MG63 (cell line): ENCODE measurements at regions not wholly inside any gene's neighbourhood (a gene's known extent, or its start where the extent isn't known, plus 50 kb on each side); places are given as distances from the start of the nearest gene placed in this dataset.
"Not testable (repeated sequence)": the region's sequence is repeated elsewhere in the genome, so short reads cannot be mapped to it uniquely, and the experiment has no call there.

Experiments used
- DNase-seq: peaks from one replicate; pipeline ENCODE4 v3.0.0-alpha.2; 2020
- H3K27me3 ChIP-seq: fragments of 250-450 bp; sonication (Bioruptor Pico); 2 replicates; pipeline ENCODE4 v1.5.1; 2020; ENCODE audit warnings: mild to moderate bottlenecking, moderate library complexity
- H3K36me3 ChIP-seq: fragments of 250-450 bp; sonication (Bioruptor Pico); 2 replicates; pipeline ENCODE4 v1.5.1; 2020; ENCODE audit warnings: mild to moderate bottlenecking, moderate library complexity
- H3K4me3 ChIP-seq: fragments of 250-450 bp; sonication (Bioruptor Pico); 2 replicates; pipeline ENCODE4 v1.5.1; 2020; ENCODE audit warnings: mild to moderate bottlenecking, moderate library complexity
- H3K9me3 ChIP-seq: fragments of 250-450 bp; sonication (Bioruptor Pico); 2 replicates; pipeline ENCODE4 v1.5.1; 2020; ENCODE audit warnings: mild to moderate bottlenecking, moderate library complexity

GRCh38 chr2:4244422-4244821 is 541.0 kb downstream of the DCDC2C start:
- H3K9me3 ChIP-seq, H3K27me3 ChIP-seq, H3K4me3 ChIP-seq, DNase-seq, H3K36me3 ChIP-seq: not testable (repeated sequence)

GRCh38 chr2:4246364-4247131 is 543.2 kb downstream of the DCDC2C start:
- H3K36me3 ChIP-seq: no peaks in the 10 kb centered on the region
- H3K4me3 ChIP-seq: no peak overlapping the region
- DNase-seq: no peak
- H3K27me3 ChIP-seq: no peaks in the 10 kb centered on the region
- no peaks in the 10 kb centered on the region for H3K9me3 ChIP-seq

- Histone ChIP-seq H3K36me3 (no peaks in the 10 kb centered on the region), H3K9me3 (no peaks in the 10 kb centered on the region), H3K4me3 (no peak overlapping the region), H3K27me3 (no peaks in the 10 kb centered on the region)
- no peak for DNase-seq
These were observed 544.4 kb downstream of the DCDC2C start for GRCh38 chr2:4247791-4248190.

- no peaks in the 10 kb centered on the region for H3K27me3 ChIP-seq
- H3K4me3 ChIP-seq: no peak overlapping the region
- H3K9me3 ChIP-seq: no peaks in the 10 kb centered on the region
- DNase-seq: no peak
- no peaks in the 10 kb centered on the region for H3K36me3 ChIP-seq
These were observed 552.1 kb downstream of the DCDC2C start for GRCh38 chr2:4255491-4255890.

GRCh38 chr2:4256351-4256750 is 553.0 kb downstream of the DCDC2C start:
- H3K4me3 ChIP-seq: no peak overlapping the region
- H3K27me3 ChIP-seq: no peaks in the 10 kb centered on the region
- H3K36me3 ChIP-seq: no peaks in the 10 kb centered on the region
- no peaks in the 10 kb centered on the region for H3K9me3 ChIP-seq
- no peak for DNase-seq

GRCh38 chr2:4258563-4258962 is 555.2 kb downstream of the DCDC2C start:
- Histone ChIP-seq H3K9me3 (no peaks in the 10 kb centered on the region), H3K27me3 (no peaks in the 10 kb centered on the region), H3K36me3 (no peaks in the 10 kb centered on the region), H3K4me3 (no peak overlapping the region)
- DNase-seq: no peak

GRCh38 chr2:4265936-4266335 is 562.6 kb downstream of the DCDC2C start:
- Histone ChIP-seq H3K27me3 (no peaks in the 10 kb centered on the region), H3K4me3 (no peak overlapping the region), H3K9me3 (no peaks in the 10 kb centered on the region), H3K36me3 (no peaks in the 10 kb centered on the region)
- DNase-seq: no peak

GRCh38 chr2:4269885-4270284 is 566.5 kb downstream of the DCDC2C start:
- H3K36me3 ChIP-seq: no peaks in the 10 kb centered on the region
- no peak for DNase-seq
- H3K9me3 ChIP-seq: no peaks in the 10 kb centered on the region
- no peak overlapping the region for H3K4me3 ChIP-seq
- no peaks in the 10 kb centered on the region for H3K27me3 ChIP-seq

GRCh38 chr2:4272261-4272858 is 569.0 kb downstream of the DCDC2C start:
- no peak for DNase-seq
- no peaks in the 10 kb centered on the region for H3K9me3 ChIP-seq
- H3K36me3 ChIP-seq: no peaks in the 10 kb centered on the region
- no peak overlapping the region for H3K4me3 ChIP-seq
- no peaks in the 10 kb centered on the region for H3K27me3 ChIP-seq

- H3K4me3 ChIP-seq: no peak overlapping the region
- H3K9me3 ChIP-seq: no peaks in the 10 kb centered on the region
- H3K36me3 ChIP-seq: no peaks in the 10 kb centered on the region
- no peaks in the 10 kb centered on the region for H3K27me3 ChIP-seq
- no peak for DNase-seq
These were observed 575.0 kb downstream of the DCDC2C start for GRCh38 chr2:4278392-4278791.

- Histone ChIP-seq H3K9me3 (no peaks in the 10 kb centered on the region), H3K36me3 (no peaks in the 10 kb centered on the region), H3K4me3 (no peak overlapping the region), H3K27me3 (no peaks in the 10 kb centered on the region)
- no peak for DNase-seq
These were observed 576.1 kb downstream of the DCDC2C start for GRCh38 chr2:4279431-4279830.

GRCh38 chr2:4291430-4291829 is 588.1 kb downstream of the DCDC2C start:
- Histone ChIP-seq H3K27me3 (no peaks in the 10 kb centered on the region), H3K36me3 (no peaks in the 10 kb centered on the region), H3K9me3 (no peaks in the 10 kb centered on the region), H3K4me3 (no peak overlapping the region)
- DNase-seq: no peak

GRCh38 chr2:4295680-4296079 is 592.3 kb downstream of the DCDC2C start:
- Histone ChIP-seq H3K4me3 (no peak overlapping the region), H3K9me3 (no peaks in the 10 kb centered on the region), H3K27me3 (no peaks in the 10 kb centered on the region), H3K36me3 (no peaks in the 10 kb centered on the region)
- DNase-seq: no peak

- H3K9me3 ChIP-seq: no peaks in the 10 kb centered on the region
- DNase-seq: no peak
- H3K27me3 ChIP-seq: no peaks in the 10 kb centered on the region
- no peak overlapping the region for H3K4me3 ChIP-seq
- no peaks in the 10 kb centered on the region for H3K36me3 ChIP-seq
These were observed 597.2 kb downstream of the DCDC2C start for GRCh38 chr2:4300616-4301015.

- DNase-seq: no peak
- Histone ChIP-seq H3K27me3 (no peaks in the 10 kb centered on the region), H3K36me3 (no peaks in the 10 kb centered on the region), H3K9me3 (no peaks in the 10 kb centered on the region), H3K4me3 (no peak overlapping the region)
These were observed 621.2 kb downstream of the DCDC2C start for GRCh38 chr2:4324531-4324930.

GRCh38 chr2:4336864-4337263 is 633.5 kb downstream of the DCDC2C start:
- no peaks in the 10 kb centered on the region for H3K27me3 ChIP-seq
- no peaks in the 10 kb centered on the region for H3K36me3 ChIP-seq
- no peak overlapping the region for H3K4me3 ChIP-seq
- no peak for DNase-seq
- H3K9me3 ChIP-seq: no peaks in the 10 kb centered on the region

GRCh38 chr2:4338345-4338744 is 635.0 kb downstream of the DCDC2C start:
- Histone ChIP-seq H3K4me3 (no peak overlapping the region), H3K27me3 (no peaks in the 10 kb centered on the region), H3K36me3 (no peaks in the 10 kb centered on the region), H3K9me3 (no peaks in the 10 kb centered on the region)
- no peak for DNase-seq

- DNase-seq: no peak
- Histone ChIP-seq H3K36me3 (no peaks in the 10 kb centered on the region), H3K27me3 (no peaks in the 10 kb centered on the region), H3K4me3 (no peak overlapping the region), H3K9me3 (no peaks in the 10 kb centered on the region)
These were observed 637.2 kb downstream of the DCDC2C start for GRCh38 chr2:4340536-4340935.
